Duodenal mucosa (tissue), 2 donors: ENCODE measurements at regions not wholly inside any gene's neighbourhood (a gene's known extent, or its start where the extent isn't known, plus 50 kb on each side); places are given as distances from the start of the nearest gene placed in this dataset.

Source experiments
- H3K27ac ChIP-seq: one replicate; pipeline ENCODE4 v1.7.0; 2013; ENCODE audit warnings: low read depth, low read length
- H3K27me3 ChIP-seq, 2 donors: one replicate each; pipeline ENCODE4 v1.7.0; 2013; ENCODE audit warnings: low read length in 2 of 2, control low read depth in 1 of 2; ENCODE audit not compliant: insufficient read depth in 2 of 2, control insufficient read depth in 1 of 2
- H3K36me3 ChIP-seq, 2 donors: one replicate each; pipeline ENCODE4 v1.7.0; 2013; ENCODE audit warnings: low read length in 2 of 2, control low read depth in 1 of 2; ENCODE audit not compliant: insufficient read depth in 2 of 2, control insufficient read depth in 1 of 2
- H3K4me1 ChIP-seq, 2 donors: one replicate each; pipeline ENCODE4 v1.7.0; 2013; ENCODE audit warnings: low read length in 2 of 2, control low read depth in 1 of 2; ENCODE audit not compliant: insufficient read depth in 2 of 2, control insufficient read depth in 1 of 2
- H3K4me3 ChIP-seq, 2 donors: one replicate each; pipeline ENCODE4 v1.7.0; 2013; ENCODE audit warnings: low read length in 2 of 2, low read depth in 1 of 2
- H3K9ac ChIP-seq, 2 donors: one replicate each; pipeline ENCODE4 v1.7.0; 2013; ENCODE audit warnings: low read length in 2 of 2, low read depth in 1 of 2
- H3K9me3 ChIP-seq, 2 donors: one replicate each; pipeline ENCODE4 v1.7.0; 2013; ENCODE audit warnings: low read length in 2 of 2, control low read depth in 1 of 2; ENCODE audit not compliant: control insufficient read depth in 1 of 2

GRCh38 chr12:17214929-17215328 lies 609.0 kb upstream of the LMO3 start:
- Histone ChIP-seq H3K4me1 (no peaks in the 10 kb centered on the region), H3K9me3 (no peaks in the 10 kb centered on the region), H3K27ac (no peak overlapping the region), H3K27me3 (no peaks in the 10 kb centered on the region), H3K9ac (no peak overlapping the region), H3K4me3 (no peak overlapping the region), H3K36me3 (no peaks in the 10 kb centered on the region)

GRCh38 chr12:17206553-17206952 lies 600.6 kb upstream of the LMO3 start:
- Histone ChIP-seq H3K27ac (no peak overlapping the region), H3K9me3 (peaks cover 7 to 11% of the 10 kb centered on the region in 2 donors), H3K9ac (no peak overlapping the region), H3K4me1 (no peaks in the 10 kb centered on the region), H3K36me3 (no peaks in the 10 kb centered on the region), H3K27me3 (no peaks in the 10 kb centered on the region), H3K4me3 (no peak overlapping the region)

- no peaks in the 10 kb centered on the region for H3K4me1 ChIP-seq
- H3K27me3 ChIP-seq, result no peaks in the 10 kb centered on the region
- H3K9ac ChIP-seq, result no peak overlapping the region
- H3K36me3 ChIP-seq, result no peaks in the 10 kb centered on the region
- peaks cover 7 to 11% of the 10 kb centered on the region in 2 donors for H3K9me3 ChIP-seq
- no peak overlapping the region for H3K4me3 ChIP-seq
- H3K27ac ChIP-seq, result no peak overlapping the region
These were observed 598.5 kb upstream of the LMO3 start for GRCh38 chr12:17204289-17205054.

GRCh38 chr12:17203497-17203896 lies 597.5 kb upstream of the LMO3 start:
- H3K9ac ChIP-seq, result no peak overlapping the region
- H3K27ac ChIP-seq, result no peak overlapping the region

GRCh38 chr12:17197971-17198370 lies 592.0 kb upstream of the LMO3 start:
- Histone ChIP-seq H3K27me3 (no peaks in the 10 kb centered on the region), H3K27ac (no peak overlapping the region), H3K4me1 (no peaks in the 10 kb centered on the region), H3K36me3 (no peaks in the 10 kb centered on the region), H3K9me3 (peaks cover 0 to 5% of the 10 kb centered on the region in 2 donors), H3K9ac (no peak overlapping the region), H3K4me3 (no peak overlapping the region)

More at GRCh38 chr12:17203497-17203896, 597.5 kb upstream of the LMO3 start:
- no peak overlapping the region for H3K4me3 ChIP-seq
- peaks cover 7% of the 10 kb centered on the region in 2 donors for H3K9me3 ChIP-seq
- H3K4me1 ChIP-seq, result no peaks in the 10 kb centered on the region
- H3K36me3 ChIP-seq, result no peaks in the 10 kb centered on the region
- H3K27me3 ChIP-seq, result no peaks in the 10 kb centered on the region

GRCh38 chr12:17192721-17193120 lies 586.8 kb upstream of the LMO3 start:
- H3K4me3 ChIP-seq, result no peak overlapping the region
- peaks cover 0 to 5% of the 10 kb centered on the region in 2 donors for H3K9me3 ChIP-seq
- H3K9ac ChIP-seq, result no peak overlapping the region
- H3K4me1 ChIP-seq, result no peaks in the 10 kb centered on the region
- no peaks in the 10 kb centered on the region for H3K36me3 ChIP-seq
- H3K27ac ChIP-seq, result no peak overlapping the region
- H3K27me3 ChIP-seq, result no peaks in the 10 kb centered on the region

GRCh38 chr12:17169726-17170471 lies 563.9 kb upstream of the LMO3 start:
- H3K27ac ChIP-seq, result no peak overlapping the region
- H3K27me3 ChIP-seq, result no peaks in the 10 kb centered on the region

GRCh38 chr12:17159506-17160300 lies 553.7 kb upstream of the LMO3 start:
- no peak overlapping the region for H3K9ac ChIP-seq
- H3K27ac ChIP-seq, result no peak overlapping the region
- H3K4me3 ChIP-seq, result no peak overlapping the region
- no peaks in the 10 kb centered on the region for H3K27me3 ChIP-seq
- H3K4me1 ChIP-seq, result no peaks in the 10 kb centered on the region
- no peaks in the 10 kb centered on the region for H3K9me3 ChIP-seq
- no peaks in the 10 kb centered on the region for H3K36me3 ChIP-seq

More at GRCh38 chr12:17169726-17170471, 563.9 kb upstream of the LMO3 start:
- H3K9ac ChIP-seq, result no peak overlapping the region
- H3K36me3 ChIP-seq, result no peaks in the 10 kb centered on the region
- no peaks in the 10 kb centered on the region for H3K4me1 ChIP-seq
- no peaks in the 10 kb centered on the region for H3K9me3 ChIP-seq
- no peak overlapping the region for H3K4me3 ChIP-seq

- Histone ChIP-seq H3K4me1 (no peaks in the 10 kb centered on the region), H3K36me3 (no peaks in the 10 kb centered on the region), H3K27ac (no peak overlapping the region), H3K4me3 (no peak overlapping the region), H3K27me3 (no peaks in the 10 kb centered on the region), H3K9me3 (peaks cover 0 to 3% of the 10 kb centered on the region in 2 donors), H3K9ac (no peak overlapping the region)
These were observed 552.2 kb upstream of the LMO3 start for GRCh38 chr12:17158201-17158600.

- Histone ChIP-seq H3K4me3 (no peak overlapping the region), H3K36me3 (no peaks in the 10 kb centered on the region), H3K9ac (no peak overlapping the region), H3K27ac (no peak overlapping the region), H3K9me3 (peaks cover 3 to 12% of the 10 kb centered on the region in 2 donors), H3K4me1 (no peaks in the 10 kb centered on the region), H3K27me3 (no peaks in the 10 kb centered on the region)
These were observed 546.0 kb upstream of the LMO3 start for GRCh38 chr12:17151917-17152316.
